IPS-20b (cell line): ENCODE measurements at regions not wholly inside any gene's neighbourhood (a gene's known extent, or its start where the extent isn't known, plus 50 kb on each side); places are given as distances from the start of the nearest gene placed in this dataset.
"Not testable (repeated sequence)": the region's sequence is repeated elsewhere in the genome, so short reads cannot be mapped to it uniquely, and the experiment has no call there.

ENCODE experiments used
- H3K27ac ChIP-seq: one replicate; pipeline ENCODE4 v1.5.1; 2013; ENCODE audit warnings: low read length
- H3K27me3 ChIP-seq: 2 replicates; pipeline ENCODE4 v1.6.1; 2013; ENCODE audit warnings: mild to moderate bottlenecking, low read length, inconsistent platforms; ENCODE audit not compliant: insufficient read depth
- H3K36me3 ChIP-seq: 2 replicates; pipeline ENCODE4 v1.6.1; 2013; ENCODE audit warnings: low read depth, mild to moderate bottlenecking, inconsistent platforms, low read length, moderate library complexity; ENCODE audit not compliant: insufficient read depth
- H3K4me1 ChIP-seq: 2 replicates; pipeline ENCODE4 v1.6.1; 2013; ENCODE audit warnings: mild to moderate bottlenecking, control low read depth, inconsistent platforms, low read length, moderate library complexity; ENCODE audit not compliant: insufficient read depth
- H3K4me3 ChIP-seq: 2 replicates; pipeline ENCODE4 v1.5.1; 2013; ENCODE audit warnings: mild to moderate bottlenecking, low read length, inconsistent platforms
- H3K9ac ChIP-seq: 2 replicates; pipeline ENCODE4 v1.6.1; 2013; ENCODE audit warnings: low read depth, mild to moderate bottlenecking, inconsistent platforms, low read length, moderate library complexity
- H3K9me3 ChIP-seq: 2 replicates; pipeline ENCODE4 v1.6.1; 2013; ENCODE audit warnings: mild to moderate bottlenecking, low read depth, low read length, inconsistent platforms; ENCODE audit not compliant: insufficient read depth

DNA sequence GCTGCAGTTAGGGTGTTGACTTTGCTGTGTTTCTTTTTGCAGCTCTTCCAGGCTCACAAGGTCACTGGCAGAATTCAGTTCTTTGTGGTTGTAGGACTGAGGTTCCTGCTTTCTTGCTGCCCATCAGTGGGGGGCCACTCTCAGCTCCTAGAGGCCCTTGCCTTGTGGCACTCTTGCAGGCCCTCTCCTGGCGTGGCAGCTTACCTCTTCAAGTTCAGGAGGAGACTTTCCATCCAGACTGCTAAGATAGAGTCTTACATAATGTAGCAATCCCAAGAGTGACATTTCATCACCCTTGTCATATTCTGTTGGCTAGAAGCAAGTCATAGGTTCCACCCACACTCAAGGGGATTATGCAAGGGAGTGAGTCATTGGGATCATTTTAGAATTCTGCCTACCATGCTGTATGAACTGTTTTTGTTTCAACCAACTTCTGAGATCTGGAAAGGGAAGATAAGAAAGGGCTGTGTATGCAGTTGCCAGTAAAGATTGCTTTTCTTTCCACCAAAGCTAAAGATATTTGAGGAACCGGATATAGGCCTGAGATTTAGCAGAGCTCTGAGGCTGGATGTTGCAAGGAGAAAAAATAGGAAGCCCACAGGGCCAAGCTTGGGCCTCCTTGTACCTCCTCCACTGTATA is 91.7 kb downstream of the FAM72B start:
- not testable (repeated sequence) for H3K27me3 ChIP-seq, H3K9ac ChIP-seq, H3K9me3 ChIP-seq, H3K4me3 ChIP-seq, H3K27ac ChIP-seq, H3K36me3 ChIP-seq, H3K4me1 ChIP-seq

DNA sequence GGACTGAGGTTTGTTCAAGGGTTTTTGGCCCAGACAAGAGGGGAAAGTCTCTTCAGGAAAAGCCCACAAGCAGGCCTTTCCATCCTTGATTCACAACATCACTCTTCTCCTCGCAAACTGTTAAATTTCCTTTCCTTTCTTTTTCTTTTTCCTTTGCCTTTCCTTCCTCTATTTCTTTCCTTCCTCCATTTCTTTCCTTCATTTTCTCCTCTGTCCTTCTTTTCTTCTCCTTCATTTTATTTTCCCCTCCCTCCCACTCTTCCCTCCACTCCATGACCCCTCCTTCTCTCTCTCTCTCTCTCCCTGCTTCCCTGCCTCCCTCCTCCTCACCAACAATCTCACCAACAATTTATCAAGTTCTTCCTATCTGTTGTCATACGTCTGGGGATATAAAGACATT is 89.1 kb downstream of the FAM72B start:
- not testable (repeated sequence) for H3K9ac ChIP-seq, H3K27me3 ChIP-seq, H3K27ac ChIP-seq

DNA sequence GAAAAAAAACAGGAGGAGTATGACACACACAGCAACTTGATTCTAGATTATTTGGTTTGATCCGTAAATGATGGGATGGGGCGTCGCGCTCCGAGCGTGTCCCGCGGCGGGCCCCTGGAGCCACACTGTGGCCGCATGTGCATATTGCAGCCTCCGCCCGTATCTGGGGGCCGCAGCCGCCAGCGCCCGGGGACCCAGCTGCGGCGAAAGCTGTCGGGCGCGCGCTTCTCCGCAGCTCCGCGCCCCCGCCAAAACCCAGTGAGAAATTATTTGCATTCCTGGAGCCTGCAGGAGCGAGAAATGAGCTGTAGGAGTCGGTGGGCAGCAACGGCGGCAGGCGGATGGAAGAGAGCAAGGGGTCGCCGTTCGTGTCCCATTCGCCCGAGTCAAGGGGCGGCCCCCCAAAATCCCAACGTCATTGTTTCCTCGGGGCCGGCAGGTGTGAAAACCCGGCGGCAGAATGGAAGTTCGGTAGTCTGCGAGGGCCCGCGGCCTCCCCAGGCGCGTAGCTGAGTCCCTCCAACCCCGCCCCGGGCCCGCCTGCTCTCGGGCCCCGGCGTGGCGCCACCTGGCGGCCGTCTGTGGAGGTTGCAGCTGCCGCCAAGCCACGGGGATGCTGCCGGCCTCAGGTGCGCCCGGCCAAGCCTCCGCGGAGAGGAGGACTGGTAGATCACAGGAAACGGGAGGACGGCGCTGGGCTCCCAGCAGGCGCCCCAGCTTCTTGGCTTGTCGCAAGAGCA is 86.8 kb downstream of the FAM72B start:
- not testable (repeated sequence) for H3K4me1 ChIP-seq, H3K27ac ChIP-seq, H3K27me3 ChIP-seq, H3K9ac ChIP-seq, H3K9me3 ChIP-seq, H3K36me3 ChIP-seq
- H3K4me3 ChIP-seq = peak overlapping the region; percentile 63; the same call in 1 of the 2 replicates

More for the DNA sequence above, 89.1 kb downstream of the FAM72B start:
- not testable (repeated sequence) for H3K4me3 ChIP-seq, H3K9me3 ChIP-seq, H3K36me3 ChIP-seq, H3K4me1 ChIP-seq

DNA sequence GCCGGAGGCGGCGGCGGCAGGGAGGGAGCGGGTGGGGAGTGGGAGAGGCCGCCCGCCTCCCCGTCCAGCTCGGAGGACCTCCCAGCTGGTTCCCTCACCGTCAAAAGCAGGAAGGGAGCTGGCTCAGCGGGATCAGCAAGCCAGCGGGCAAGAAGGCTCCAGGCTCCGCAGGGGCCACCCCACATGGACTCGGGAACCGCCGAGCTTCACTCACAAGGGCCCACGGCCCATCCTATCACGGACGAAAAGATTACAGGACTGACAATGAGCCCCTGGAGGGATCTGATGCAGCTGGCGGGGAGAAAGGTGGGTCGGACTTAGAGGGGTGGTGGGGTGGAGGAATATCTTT is 86.3 kb downstream of the FAM72B start:
- H3K4me3 ChIP-seq = peak overlapping the region; percentile 63
- not testable (repeated sequence) for H3K4me1 ChIP-seq, H3K9ac ChIP-seq, H3K9me3 ChIP-seq, H3K27ac ChIP-seq, H3K27me3 ChIP-seq, H3K36me3 ChIP-seq

DNA sequence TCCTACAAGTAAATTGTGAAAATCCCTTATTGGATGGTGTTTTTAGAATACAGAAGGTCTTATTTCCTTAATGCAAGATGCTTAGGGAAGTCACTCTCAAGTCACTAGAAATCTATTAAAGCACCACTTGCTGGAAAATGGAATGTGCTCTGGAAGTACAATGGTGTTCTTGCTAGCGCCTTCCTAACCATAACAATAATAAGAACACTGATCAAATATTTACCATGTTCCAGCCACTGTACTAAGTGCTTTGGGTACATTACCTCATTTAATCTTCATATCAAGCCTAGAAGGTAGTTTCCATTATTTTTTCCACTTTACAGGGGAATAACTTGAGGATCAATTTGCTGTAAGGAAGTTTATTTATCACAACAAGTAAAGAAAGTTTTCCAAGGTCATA is 75.1 kb downstream of the FAM72B start:
- not testable (repeated sequence) for H3K4me1 ChIP-seq, H3K4me3 ChIP-seq, H3K36me3 ChIP-seq, H3K27ac ChIP-seq, H3K9me3 ChIP-seq, H3K9ac ChIP-seq, H3K27me3 ChIP-seq

DNA sequence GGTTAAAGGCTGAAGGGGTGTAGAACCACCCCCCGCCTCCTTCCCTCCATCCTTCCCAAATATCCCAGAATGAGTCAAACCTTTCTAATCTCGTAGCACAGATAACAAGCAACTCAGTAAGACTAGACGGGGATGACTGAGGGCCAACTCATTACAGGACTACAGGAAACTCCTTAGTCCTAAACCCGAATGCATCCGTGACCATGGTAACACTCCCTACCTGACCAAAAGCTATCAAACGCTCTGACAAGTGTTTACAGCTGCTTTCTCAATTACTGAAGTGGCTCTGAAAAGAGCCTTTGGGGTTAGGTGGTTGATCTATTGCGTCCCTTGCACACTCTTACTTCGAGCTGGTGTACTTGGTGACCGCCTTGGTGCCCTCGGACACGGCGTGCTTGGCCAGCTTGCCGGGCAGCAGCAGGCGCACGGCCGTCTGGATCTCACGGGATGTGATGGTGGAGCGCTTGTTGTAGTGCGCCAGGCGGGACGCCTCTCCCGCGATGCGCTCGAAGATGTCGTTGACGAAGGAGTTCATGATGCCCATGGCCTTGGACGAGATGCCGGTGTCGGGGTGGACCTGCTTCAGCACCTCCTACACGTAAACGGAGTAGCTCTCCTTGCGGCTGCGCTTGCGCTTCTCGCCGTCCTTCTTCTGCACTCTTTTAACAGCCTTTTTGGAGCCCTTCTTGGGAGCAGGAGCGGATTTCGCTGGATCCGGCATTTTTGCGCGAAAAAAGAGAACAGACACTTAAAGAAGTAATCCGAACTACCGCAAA is 67.4 kb downstream of the FAM72B start:
- not testable (repeated sequence) for H3K27me3 ChIP-seq, H3K9ac ChIP-seq, H3K36me3 ChIP-seq, H3K4me3 ChIP-seq, H3K9me3 ChIP-seq, H3K4me1 ChIP-seq, H3K27ac ChIP-seq

DNA sequence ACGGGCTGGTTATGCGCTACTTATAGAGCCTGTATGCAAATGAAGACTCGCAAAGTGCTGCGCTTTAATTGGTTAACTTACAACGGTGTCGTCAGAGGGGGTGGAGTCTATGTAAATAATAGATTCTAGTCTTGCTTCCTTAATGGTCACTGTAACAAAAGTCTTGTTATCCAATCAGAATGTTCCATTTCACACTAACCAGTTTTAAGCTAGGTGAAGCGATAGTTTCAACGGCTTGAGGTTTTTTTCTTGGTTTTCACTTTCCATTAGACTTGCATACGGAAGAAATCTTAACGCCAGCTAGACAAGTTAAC is 66.9 kb downstream of the FAM72B start:
- H3K9me3 ChIP-seq, H3K9ac ChIP-seq, H3K27me3 ChIP-seq, H3K27ac ChIP-seq, H3K4me3 ChIP-seq, H3K4me1 ChIP-seq, H3K36me3 ChIP-seq: not testable (repeated sequence)

DNA sequence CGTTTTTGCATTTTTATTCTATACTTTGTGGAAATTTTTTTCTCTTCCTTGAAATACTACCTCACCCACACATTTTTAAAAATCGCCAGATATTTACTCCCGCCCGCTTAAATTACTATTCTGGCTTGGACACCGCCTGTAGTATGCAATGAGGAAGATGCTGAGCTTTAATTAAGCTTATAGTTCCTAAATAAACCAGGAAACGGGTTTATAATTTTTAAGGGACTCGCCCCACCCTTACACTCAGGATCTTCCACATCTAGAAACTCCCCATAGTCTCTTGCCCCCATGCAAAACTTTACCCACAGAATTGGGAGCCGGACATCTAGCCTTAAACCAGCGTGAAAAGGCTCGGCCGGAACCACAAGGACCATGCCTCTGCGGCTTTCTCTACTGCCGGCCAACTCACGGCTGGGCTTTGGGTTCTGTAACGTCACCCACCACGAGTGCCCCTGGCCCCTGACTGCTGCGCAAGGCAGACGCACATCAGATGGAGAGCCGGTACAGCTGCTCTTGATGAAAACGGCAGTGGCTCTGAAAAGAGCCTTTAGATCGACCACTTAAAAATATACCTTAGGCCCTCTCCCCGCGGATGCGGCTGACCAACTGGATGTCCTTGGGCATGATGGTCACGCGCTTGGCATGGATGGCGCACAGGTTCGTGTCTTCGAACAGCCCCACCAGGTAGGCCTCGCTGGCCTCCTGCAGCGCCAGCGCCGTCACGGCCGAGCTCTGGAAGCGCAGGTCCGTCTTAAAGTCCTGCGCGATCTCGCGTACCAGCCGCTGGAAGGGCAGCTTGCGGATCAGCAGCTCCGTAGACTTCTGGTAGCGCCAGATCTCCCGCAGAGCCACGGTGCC is 66.3 kb downstream of the FAM72B start:
- not testable (repeated sequence) for H3K4me3 ChIP-seq, H3K36me3 ChIP-seq, H3K4me1 ChIP-seq, H3K27me3 ChIP-seq, H3K27ac ChIP-seq, H3K9me3 ChIP-seq, H3K9ac ChIP-seq
